HepG2 (cell line): ENCODE measurements at regions not wholly inside any gene's neighbourhood (a gene's known extent, or its start where the extent isn't known, plus 50 kb on each side); places are given as distances from the start of the nearest gene placed in this dataset.
"Not testable (repeated sequence)": the region's sequence is repeated elsewhere in the genome, so short reads cannot be mapped to it uniquely, and the experiment has no call there.

Source experiments
- ATAC-seq: fragments of 200-7000 bp; cut with Tn5 transposase; 3 replicates; pipeline ENCODE4 v1.9.1; 2020; ENCODE audit warnings: mild to moderate bottlenecking, moderate library complexity
- BruUV-seq: library from RNA; stranded (reverse); fragments of 400-500 nt; replicated peaks from 2 replicates; lab custom pipeline; 2021; lab: Mats Ljungman, UMichigan
- CTCF ChIA-PET: fragments of 300-600 bp; formaldehyde crosslinking; extraction: SDS; loops from one replicate; lab custom pipeline; 2021; ENCODE audit warnings: low total read pairs, inconsistent platforms, low intra/inter-chr PET ratio; lab: Yijun Ruan, JAX
- POLR2A ChIA-PET: fragments of 350-600 bp; sonication (Branson Sonifier 250); formaldehyde crosslinking; loops from one replicate; lab custom pipeline; 2020; ENCODE audit warnings: antibody characterized with exemption, inconsistent platforms; lab: Yijun Ruan, JAX
- DNase-seq: peaks from one replicate; pipeline ENCODE4 v3.0.0-alpha.2; 2015; ENCODE audit warnings: low spot score
- FAIRE-seq: peaks from 3 replicates; lab custom pipeline; 2011; peaks lifted over from hg19 to GRCh38; lab: Jason Lieb, UNC
- H2AFZ ChIP-seq: one replicate; pipeline ENCODE4 v1.6.1; 2011; ENCODE audit warnings: low read length, inconsistent platforms
- H3K27ac ChIP-seq: fragments of 300-600 bp; 3 replicates; pipeline ENCODE4 v1.8.0; 2011; ENCODE audit warnings: mixed run types, mild to moderate bottlenecking, mixed read lengths, low read length, inconsistent platforms; ENCODE audit not compliant: insufficient read depth; ENCODE audit errors: extremely low read length
- H3K27me3 ChIP-seq, 2 experiments: fragments of 200-600 bp in 1 of 2; 2 replicates in 1 of 2; 3 replicates in 1 of 2; pipeline versions ENCODE4 v1.6.0 to v1.8.0; 2011; ENCODE audit warnings: low read length in 2 of 2, mild to moderate bottlenecking in 2 of 2, moderate library complexity in 2 of 2, inconsistent platforms in 1 of 2; ENCODE audit not compliant: insufficient read depth in 2 of 2, control insufficient read depth in 1 of 2
- H3K36me3 ChIP-seq, 2 experiments: fragments of 200-600 bp in 1 of 2; replicated peaks in 1 of 2; 2 replicates in 1 of 2; 3 replicates in 1 of 2; pipeline versions ENCODE4 v1.5.1 to v1.8.0; 2011; ENCODE audit warnings: low read length in 2 of 2, inconsistent platforms in 1 of 2; ENCODE audit not compliant: insufficient read depth in 2 of 2, control insufficient read depth in 1 of 2
- H3K4me1 ChIP-seq: 2 replicates; pipeline ENCODE4 v1.5.1; 2012; ENCODE audit warnings: low read length, inconsistent platforms; ENCODE audit not compliant: insufficient read depth
- H3K4me2 ChIP-seq: 2 replicates; pipeline ENCODE4 v1.6.0; 2011; ENCODE audit warnings: low read depth, low read length, inconsistent platforms
- H3K4me3 ChIP-seq, 3 experiments: fragments of 200-600 bp in 1 of 3; sonication (generic), shearing (Covaris generic) in 1 of 3; replicated peaks in 1 of 3; 2 replicates each; pipeline ENCODE4 v1.5.1; 2011 to 2016; ENCODE audit warnings: low read length in 3 of 3, inconsistent platforms in 2 of 3, low read depth in 2 of 3, mild to moderate bottlenecking in 2 of 3, control low read depth in 1 of 3, mixed read lengths in 1 of 3; ENCODE audit not compliant: insufficient read depth in 1 of 3
- H3K79me2 ChIP-seq: one replicate; pipeline ENCODE4 v1.6.1; 2011; ENCODE audit warnings: low read length, inconsistent platforms; ENCODE audit not compliant: insufficient read depth
- H3K9ac ChIP-seq: 2 replicates; pipeline ENCODE4 v1.6.0; 2011; ENCODE audit warnings: mild to moderate bottlenecking, low read depth, low read length, inconsistent platforms; ENCODE audit not compliant: insufficient read depth
- H3K9me3 ChIP-seq: 2 replicates; pipeline ENCODE4 v1.5.1; 2012; ENCODE audit warnings: mild to moderate bottlenecking, low read length
- H4K20me1 ChIP-seq: 2 replicates; pipeline ENCODE4 v1.6.0; 2011; ENCODE audit warnings: inconsistent platforms, mild to moderate bottlenecking, low read length, moderate library complexity; ENCODE audit not compliant: insufficient read depth
- KIAA2018 ChIP-seq: sonication (generic); formaldehyde crosslinking; IDR thresholded peaks from 2 replicates; pipeline ENCODE4 v1.5.0; 2020; ENCODE audit warnings: mild to moderate bottlenecking, missing genetic modification reagents, borderline replicate concordance
- MAFK ChIP-seq, 2 experiments: IDR thresholded peaks in 1 of 2; conservative IDR thresholded peaks in 1 of 2; 2 replicates each; pipeline ENCODE4 v1.6.1; 2011; ENCODE audit warnings: improper control_type of control experiment in 2 of 2, low read length in 2 of 2
- MBNL3 ChIP-seq: fragments of 250-450 bp; sonication (Bioruptor Pico); conservative IDR thresholded peaks from 2 replicates; pipeline ENCODE4 v1.8.0; 2022; ENCODE audit warnings: mild to moderate bottlenecking, inconsistent platforms
- ZNF550 ChIP-seq: sonication (generic); formaldehyde crosslinking; IDR thresholded peaks from 2 replicates; pipeline ENCODE4 v1.4.0; 2020; ENCODE audit warnings: mild to moderate bottlenecking, missing genetic modification reagents, borderline replicate concordance
- WGBS: methylation state at CpG from one replicate; pipeline ENCODE4 v1.1.6; 2017; ENCODE audit warnings: low lambda C conversion rate; 5-methylcytosine and 5-hydroxymethylcytosine counted together
- in situ Hi-C: cut with HindIII; loops from 2 replicates; pipeline ENCODE4 v1.10.0; 2017; ENCODE audit warnings: low pct_unique_long_range_greater_than_20kb; ENCODE audit not compliant: extremely low pct_ligation_motif_present
- intact Hi-C: fragments of 100-400 bp; cut with micrococcal nuclease; formaldehyde crosslinking; loops from one replicate; pipeline ENCODE4 v1.10.0; 2022; ENCODE audit not compliant: unreplicated experiment

GRCh38 chr9:117938896-117939295, 234.7 kb downstream of the TLR4 start:
- TF ChIP-seq MAFK (conservative IDR thresholded peaks at IDR 0.05 in 1 of 2, IDR thresholded peaks at IDR 0.05 in 1 of 2; ENCODE audit: low read length in 2 of 2) (peak in 1 of 2 experiments; percentile 34; a peak in 1 of 4 replicates), MBNL3 (CRISPR knock-in tag) (no peak)
- Histone ChIP-seq H3K36me3 (no peaks in the 10 kb centered on the region), H3K9me3 (peaks cover 43% of the 10 kb centered on the region), H2AFZ (no peak overlapping the region), H3K79me2 (no peaks in the 10 kb centered on the region), H4K20me1 (no peaks in the 10 kb centered on the region), H3K27ac (no peak overlapping the region), H3K9ac (no peak overlapping the region), H3K27me3 (no peaks in the 10 kb centered on the region), H3K4me2 (no peak overlapping the region), H3K4me1 (no peaks in the 10 kb centered on the region), H3K4me3 (no peak overlapping the region)
- WGBS, result 3% methylated on average over 4 of the region's 4 CpGs
- DNase-seq (no peak), ATAC-seq (no peak), FAIRE-seq (no peak)
- BruUV-seq, result no TSS peak
- ChIA-PET POLR2A (no interaction called here), CTCF (no interaction called here)
- intact Hi-C loops (no loop called here), in situ Hi-C loops (no loop called here)

GRCh38 chr9:117944750-117945149, 240.5 kb downstream of the TLR4 start:
- H3K9ac ChIP-seq, H3K27me3 ChIP-seq, intact Hi-C loops, H3K36me3 ChIP-seq, H3K4me3 ChIP-seq, POLR2A ChIA-PET, H4K20me1 ChIP-seq, H2AFZ ChIP-seq, H3K27ac ChIP-seq, H3K79me2 ChIP-seq, H3K4me2 ChIP-seq, in situ Hi-C loops, H3K4me1 ChIP-seq, FAIRE-seq, ATAC-seq, CTCF ChIA-PET, BruUV-seq, DNase-seq: not testable (repeated sequence)
- H3K9me3 ChIP-seq, result peaks cover 11% of the 10 kb centered on the region
- 29% methylated on average over 3 of the region's 3 CpGs for WGBS

DNA sequence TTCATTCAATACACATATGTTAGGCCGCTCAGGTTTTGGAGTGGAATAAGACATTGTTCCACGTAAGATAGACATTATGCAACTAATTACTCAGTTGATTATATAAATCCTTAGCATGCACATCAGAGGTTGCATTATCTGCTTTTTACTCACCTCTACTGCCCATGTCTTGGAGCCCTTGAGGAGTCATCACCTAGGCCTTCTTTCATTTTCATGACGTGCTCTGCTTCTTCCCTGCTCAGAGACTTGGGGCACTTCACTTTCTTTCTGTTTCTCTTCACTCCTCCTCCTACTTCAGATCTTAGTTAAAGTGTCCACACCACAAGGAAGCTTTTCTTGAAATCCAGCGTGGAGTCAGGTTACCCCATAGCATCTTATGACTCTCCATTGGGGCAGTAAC, 241.1 kb downstream of the TLR4 start:
- Histone ChIP-seq H3K36me3 (no peaks in the 10 kb centered on the region), H3K27me3 (no peaks in the 10 kb centered on the region), H3K4me3 (no peak overlapping the region), H3K9ac (no peak overlapping the region), H3K4me1 (no peaks in the 10 kb centered on the region), H4K20me1 (no peaks in the 10 kb centered on the region), H3K9me3 (peaks cover 11% of the 10 kb centered on the region), H2AFZ (no peak overlapping the region), H3K79me2 (no peaks in the 10 kb centered on the region), H3K27ac (no peak overlapping the region), H3K4me2 (no peak overlapping the region)
- intact Hi-C loops (no loop called here), in situ Hi-C loops (no loop called here)
- FAIRE-seq (no peak), ATAC-seq (no peak), DNase-seq (no peak)
- POLR2A ChIA-PET, result no interaction called here
- 21% methylated on average over 4 of the region's 4 CpGs for WGBS
- no TSS peak for BruUV-seq
- CTCF ChIA-PET, result no interaction called here
- TF ChIP-seq KIAA2018, result no peak
- no peak for TF ChIP-seq ZNF550
